ENCODE measurements at regions not wholly inside any gene's neighbourhood (a gene's known extent, or its start where the extent isn't known, plus 50 kb on each side); places are given as distances from the start of the nearest gene placed in this dataset.

- Histone ChIP-seq H3K4me1 (ENCODE audit: control insufficient read depth in 1 of 2, insufficient read depth in 2 of 2, low read length in 2 of 2) (no peaks in the 10 kb centered on the region), H3K9me3 (ENCODE audit: control insufficient read depth in 1 of 2, low read length in 2 of 2) (peaks cover 0 to under 1% of the 10 kb centered on the region in 2 donors), H3K9ac (ENCODE audit: low read depth in 1 of 2, low read length in 2 of 2) (no peak overlapping the region), H3K36me3 (ENCODE audit: control insufficient read depth in 1 of 2, insufficient read depth in 2 of 2, low read length in 2 of 2) (no peaks in the 10 kb centered on the region), H3K4me3 (ENCODE audit: low read depth in 1 of 2, low read length in 2 of 2) (no peak overlapping the region), H3K27ac (ENCODE audit: low read depth, low read length) (no peak overlapping the region), H3K27me3 (ENCODE audit: control insufficient read depth in 1 of 2, insufficient read depth in 2 of 2, low read length in 2 of 2) (no peaks in the 10 kb centered on the region)
Measured at GRCh38 chr6:4451081-4451480, 315.7 kb upstream of the ECI2 start.

GRCh38 chr6:4450237-4450636 is 314.9 kb upstream of the ECI2 start:
- Histone ChIP-seq H3K27ac (ENCODE audit: low read depth, low read length) (no peak overlapping the region), H3K9me3 (ENCODE audit: control insufficient read depth in 1 of 2, low read length in 2 of 2) (no peaks in the 10 kb centered on the region), H3K9ac (ENCODE audit: low read depth in 1 of 2, low read length in 2 of 2) (no peak overlapping the region), H3K4me1 (ENCODE audit: control insufficient read depth in 1 of 2, insufficient read depth in 2 of 2, low read length in 2 of 2) (no peaks in the 10 kb centered on the region), H3K4me3 (ENCODE audit: low read depth in 1 of 2, low read length in 2 of 2) (no peak overlapping the region), H3K36me3 (ENCODE audit: control insufficient read depth in 1 of 2, insufficient read depth in 2 of 2, low read length in 2 of 2) (no peaks in the 10 kb centered on the region), H3K27me3 (ENCODE audit: control insufficient read depth in 1 of 2, insufficient read depth in 2 of 2, low read length in 2 of 2) (no peaks in the 10 kb centered on the region)

- Histone ChIP-seq H3K4me1 (ENCODE audit: control insufficient read depth in 1 of 2, insufficient read depth in 2 of 2, low read length in 2 of 2) (no peaks in the 10 kb centered on the region), H3K27ac (ENCODE audit: low read depth, low read length) (no peak overlapping the region), H3K4me3 (ENCODE audit: low read depth in 1 of 2, low read length in 2 of 2) (no peak overlapping the region), H3K27me3 (ENCODE audit: control insufficient read depth in 1 of 2, insufficient read depth in 2 of 2, low read length in 2 of 2) (no peaks in the 10 kb centered on the region), H3K9me3 (ENCODE audit: control insufficient read depth in 1 of 2, low read length in 2 of 2) (no peaks in the 10 kb centered on the region), H3K9ac (ENCODE audit: low read depth in 1 of 2, low read length in 2 of 2) (no peak overlapping the region), H3K36me3 (ENCODE audit: control insufficient read depth in 1 of 2, insufficient read depth in 2 of 2, low read length in 2 of 2) (no peaks in the 10 kb centered on the region)
Measured at GRCh38 chr6:4449409-4449808, 314.0 kb upstream of the ECI2 start.

- H3K36me3 ChIP-seq (ENCODE audit: control insufficient read depth in 1 of 2, insufficient read depth in 2 of 2, low read length in 2 of 2), result no peaks in the 10 kb centered on the region
- H3K27ac ChIP-seq (ENCODE audit: low read depth, low read length), result no peak overlapping the region
- H3K4me3 ChIP-seq (ENCODE audit: low read depth in 1 of 2, low read length in 2 of 2), result no peak overlapping the region
- no peaks in the 10 kb centered on the region for H3K27me3 ChIP-seq (ENCODE audit: control insufficient read depth in 1 of 2, insufficient read depth in 2 of 2, low read length in 2 of 2)
- no peaks in the 10 kb centered on the region for H3K9me3 ChIP-seq (ENCODE audit: control insufficient read depth in 1 of 2, low read length in 2 of 2)
- no peaks in the 10 kb centered on the region for H3K4me1 ChIP-seq (ENCODE audit: control insufficient read depth in 1 of 2, insufficient read depth in 2 of 2, low read length in 2 of 2)
- no peak overlapping the region for H3K9ac ChIP-seq (ENCODE audit: low read depth in 1 of 2, low read length in 2 of 2)
Measured at GRCh38 chr6:4448841-4449240, 313.5 kb upstream of the ECI2 start.

- Histone ChIP-seq H3K9ac (ENCODE audit: low read depth in 1 of 2, low read length in 2 of 2) (no peak overlapping the region), H3K27ac (ENCODE audit: low read depth, low read length) (no peak overlapping the region), H3K4me3 (ENCODE audit: low read depth in 1 of 2, low read length in 2 of 2) (no peak overlapping the region), H3K27me3 (ENCODE audit: control insufficient read depth in 1 of 2, insufficient read depth in 2 of 2, low read length in 2 of 2) (no peaks in the 10 kb centered on the region), H3K9me3 (ENCODE audit: control insufficient read depth in 1 of 2, low read length in 2 of 2) (no peaks in the 10 kb centered on the region), H3K4me1 (ENCODE audit: control insufficient read depth in 1 of 2, insufficient read depth in 2 of 2, low read length in 2 of 2) (no peaks in the 10 kb centered on the region), H3K36me3 (ENCODE audit: control insufficient read depth in 1 of 2, insufficient read depth in 2 of 2, low read length in 2 of 2) (no peaks in the 10 kb centered on the region)
Measured at GRCh38 chr6:4447639-4448330, 312.4 kb upstream of the ECI2 start.

GRCh38 chr6:4446982-4447381 is 311.6 kb upstream of the ECI2 start:
- Histone ChIP-seq H3K4me3 (ENCODE audit: low read depth in 1 of 2, low read length in 2 of 2) (no peak overlapping the region), H3K27me3 (ENCODE audit: control insufficient read depth in 1 of 2, insufficient read depth in 2 of 2, low read length in 2 of 2) (no peaks in the 10 kb centered on the region), H3K9me3 (ENCODE audit: control insufficient read depth in 1 of 2, low read length in 2 of 2) (no peaks in the 10 kb centered on the region), H3K36me3 (ENCODE audit: control insufficient read depth in 1 of 2, insufficient read depth in 2 of 2, low read length in 2 of 2) (no peaks in the 10 kb centered on the region), H3K9ac (ENCODE audit: low read depth in 1 of 2, low read length in 2 of 2) (no peak overlapping the region), H3K4me1 (ENCODE audit: control insufficient read depth in 1 of 2, insufficient read depth in 2 of 2, low read length in 2 of 2) (no peaks in the 10 kb centered on the region), H3K27ac (ENCODE audit: low read depth, low read length) (no peak overlapping the region)

- H3K36me3 ChIP-seq (ENCODE audit: control insufficient read depth in 1 of 2, insufficient read depth in 2 of 2, low read length in 2 of 2), result no peaks in the 10 kb centered on the region
- H3K9ac ChIP-seq (ENCODE audit: low read depth in 1 of 2, low read length in 2 of 2), result no peak overlapping the region
- no peak overlapping the region for H3K4me3 ChIP-seq (ENCODE audit: low read depth in 1 of 2, low read length in 2 of 2)
- no peaks in the 10 kb centered on the region for H3K27me3 ChIP-seq (ENCODE audit: control insufficient read depth in 1 of 2, insufficient read depth in 2 of 2, low read length in 2 of 2)
- H3K9me3 ChIP-seq (ENCODE audit: control insufficient read depth in 1 of 2, low read length in 2 of 2), result no peaks in the 10 kb centered on the region
- no peaks in the 10 kb centered on the region for H3K4me1 ChIP-seq (ENCODE audit: control insufficient read depth in 1 of 2, insufficient read depth in 2 of 2, low read length in 2 of 2)
- no peak overlapping the region for H3K27ac ChIP-seq (ENCODE audit: low read depth, low read length)
Measured at GRCh38 chr6:4441981-4442434, 306.6 kb upstream of the ECI2 start.

- H3K36me3 ChIP-seq (ENCODE audit: control insufficient read depth in 1 of 2, insufficient read depth in 2 of 2, low read length in 2 of 2), result no peaks in the 10 kb centered on the region
- H3K9me3 ChIP-seq (ENCODE audit: control insufficient read depth in 1 of 2, low read length in 2 of 2), result no peaks in the 10 kb centered on the region
- H3K4me3 ChIP-seq (ENCODE audit: low read depth in 1 of 2, low read length in 2 of 2), result no peak overlapping the region
- H3K27ac ChIP-seq (ENCODE audit: low read depth, low read length), result no peak overlapping the region
- H3K9ac ChIP-seq (ENCODE audit: low read depth in 1 of 2, low read length in 2 of 2), result no peak overlapping the region
- no peaks in the 10 kb centered on the region for H3K27me3 ChIP-seq (ENCODE audit: control insufficient read depth in 1 of 2, insufficient read depth in 2 of 2, low read length in 2 of 2)
- H3K4me1 ChIP-seq (ENCODE audit: control insufficient read depth in 1 of 2, insufficient read depth in 2 of 2, low read length in 2 of 2), result no peaks in the 10 kb centered on the region
Measured at GRCh38 chr6:4439159-4439558, 303.8 kb upstream of the ECI2 start.

- Histone ChIP-seq H3K9me3 (ENCODE audit: control insufficient read depth in 1 of 2, low read length in 2 of 2) (no peaks in the 10 kb centered on the region), H3K36me3 (ENCODE audit: control insufficient read depth in 1 of 2, insufficient read depth in 2 of 2, low read length in 2 of 2) (no peaks in the 10 kb centered on the region), H3K4me1 (ENCODE audit: control insufficient read depth in 1 of 2, insufficient read depth in 2 of 2, low read length in 2 of 2) (no peaks in the 10 kb centered on the region), H3K9ac (ENCODE audit: low read depth in 1 of 2, low read length in 2 of 2) (no peak overlapping the region), H3K27ac (ENCODE audit: low read depth, low read length) (no peak overlapping the region), H3K27me3 (ENCODE audit: control insufficient read depth in 1 of 2, insufficient read depth in 2 of 2, low read length in 2 of 2) (peaks cover 0 to 2% of the 10 kb centered on the region in 2 donors), H3K4me3 (ENCODE audit: low read depth in 1 of 2, low read length in 2 of 2) (no peak overlapping the region)
Measured at GRCh38 chr6:4437342-4437741, 302.0 kb upstream of the ECI2 start.

GRCh38 chr6:4435981-4436445 is 300.6 kb upstream of the ECI2 start:
- Histone ChIP-seq H3K27me3 (ENCODE audit: control insufficient read depth in 1 of 2, insufficient read depth in 2 of 2, low read length in 2 of 2) (peaks cover 0 to 4% of the 10 kb centered on the region in 2 donors), H3K9ac (ENCODE audit: low read depth in 1 of 2, low read length in 2 of 2) (no peak overlapping the region), H3K27ac (ENCODE audit: low read depth, low read length) (no peak overlapping the region), H3K36me3 (ENCODE audit: control insufficient read depth in 1 of 2, insufficient read depth in 2 of 2, low read length in 2 of 2) (no peaks in the 10 kb centered on the region), H3K4me1 (ENCODE audit: control insufficient read depth in 1 of 2, insufficient read depth in 2 of 2, low read length in 2 of 2) (no peaks in the 10 kb centered on the region), H3K4me3 (ENCODE audit: low read depth in 1 of 2, low read length in 2 of 2) (no peak overlapping the region), H3K9me3 (ENCODE audit: control insufficient read depth in 1 of 2, low read length in 2 of 2) (no peaks in the 10 kb centered on the region)

Data from duodenal mucosa (tissue), 2 donors.